ENCODE measurements at regions not wholly inside any gene's neighbourhood (a gene's known extent, or its start where the extent isn't known, plus 50 kb on each side); places are given as distances from the start of the nearest gene placed in this dataset.

GRCh38 chr6:105844275-105844883 lies 241.8 kb upstream of the PRDM1 start:
- no peak for DNase-seq

- DNase-seq: no peak
These were observed 246.9 kb upstream of the PRDM1 start for GRCh38 chr6:105839266-105839665.

- no peak for DNase-seq
These were observed 248.0 kb upstream of the PRDM1 start for GRCh38 chr6:105838171-105838570.

GRCh38 chr6:105836889-105837288 lies 249.2 kb upstream of the PRDM1 start:
- DNase-seq: no peak

DNA sequence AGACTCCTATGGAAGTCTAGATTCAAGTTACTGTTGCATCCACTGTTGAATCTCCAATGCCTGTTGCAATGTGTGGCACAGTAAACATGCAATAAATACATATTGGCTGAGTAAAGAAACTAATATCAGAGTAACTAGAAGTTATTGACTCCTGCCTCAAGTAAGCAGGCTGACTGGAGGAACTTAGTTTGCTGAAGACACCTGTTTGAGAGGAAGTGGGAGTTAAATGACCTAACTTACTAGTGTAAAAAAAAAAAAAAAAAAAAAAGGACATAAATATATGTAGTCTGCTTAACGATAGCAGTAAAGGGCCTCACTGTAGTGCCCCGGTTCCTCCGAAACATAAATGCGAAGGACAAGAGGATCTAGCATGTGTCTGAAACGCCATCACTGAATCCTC lies 249.8 kb upstream of the PRDM1 start:
- no peak for DNase-seq

GRCh38 chr6:105835373-105835772 lies 250.8 kb upstream of the PRDM1 start:
- DNase-seq: no peak

GRCh38 chr6:105833959-105834947 lies 251.9 kb upstream of the PRDM1 start:
- DNase-seq: no peak

DNA sequence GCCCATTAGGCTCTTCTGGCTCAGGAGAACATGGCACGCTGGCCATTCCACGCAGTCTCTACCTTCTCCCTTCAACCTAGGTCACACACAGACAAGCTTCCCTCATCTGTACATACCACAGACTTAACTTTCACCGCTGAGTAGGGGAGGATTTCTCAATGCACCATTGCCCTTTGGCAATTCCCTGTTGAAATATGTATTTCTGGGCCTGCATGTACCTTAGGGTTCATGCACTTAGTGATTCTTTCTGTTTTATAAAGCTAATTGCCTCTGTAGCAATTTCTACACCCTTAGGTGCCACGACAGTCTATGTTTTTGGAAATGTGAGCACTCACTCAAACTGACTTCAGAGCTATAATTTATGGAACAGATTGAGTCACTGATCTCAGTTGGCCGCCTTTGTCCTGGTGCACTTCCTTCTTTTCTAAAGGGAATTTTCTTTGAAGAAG lies 253.8 kb upstream of the PRDM1 start:
- DNase-seq: no peak

- DNase-seq: no peak
These were observed 254.6 kb upstream of the PRDM1 start for GRCh38 chr6:105831311-105832097.

GRCh38 chr6:105825210-105825609 lies 260.9 kb upstream of the PRDM1 start:
- DNase-seq: no peak

GRCh38 chr6:105824732-105825131 lies 261.4 kb upstream of the PRDM1 start:
- DNase-seq: no peak

DNA sequence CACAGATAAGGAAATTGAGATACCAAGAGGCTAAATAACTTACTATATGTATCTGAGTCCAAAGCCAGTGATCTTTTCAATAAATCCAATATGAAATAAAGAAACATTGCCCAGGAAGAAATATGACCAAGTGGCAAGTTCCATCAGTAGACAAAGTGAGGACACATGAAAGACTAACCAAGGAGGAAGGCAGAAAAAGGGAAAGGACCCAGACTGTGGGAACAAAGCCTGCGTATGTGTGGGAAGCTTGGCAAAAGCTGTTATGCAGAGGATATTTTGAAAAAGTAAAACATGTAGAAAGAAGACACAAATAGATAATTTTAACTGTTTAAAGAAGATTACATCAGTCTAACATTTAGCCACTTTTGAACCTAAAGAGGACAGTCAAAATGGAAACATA lies 264.4 kb upstream of the PRDM1 start:
- no peak for DNase-seq

- no peak for DNase-seq
These were observed 265.1 kb upstream of the PRDM1 start for GRCh38 chr6:105821027-105821426.

DNA sequence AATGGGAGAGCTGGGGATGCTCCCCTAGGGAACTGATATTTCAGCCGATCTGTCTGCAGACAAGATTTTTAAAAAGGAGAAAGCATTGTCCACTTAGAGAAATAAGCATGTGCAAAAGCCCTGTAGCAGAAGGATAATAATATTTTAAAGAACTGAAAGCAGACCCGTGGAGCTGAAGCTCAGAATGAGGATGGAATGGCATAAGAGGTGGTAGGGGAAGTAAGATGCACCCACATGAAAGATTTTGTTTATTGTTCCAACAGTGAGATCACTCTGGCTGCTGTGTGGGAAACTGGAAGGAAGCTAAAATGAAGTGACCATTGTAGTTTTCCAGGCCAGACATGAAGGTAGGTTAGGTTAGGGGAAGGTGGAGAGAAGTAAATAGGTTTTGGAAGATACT lies 266.4 kb upstream of the PRDM1 start:
- no peak for DNase-seq

- DNase-seq: no peak
These were observed 267.6 kb upstream of the PRDM1 start for GRCh38 chr6:105818505-105818904.

DNA sequence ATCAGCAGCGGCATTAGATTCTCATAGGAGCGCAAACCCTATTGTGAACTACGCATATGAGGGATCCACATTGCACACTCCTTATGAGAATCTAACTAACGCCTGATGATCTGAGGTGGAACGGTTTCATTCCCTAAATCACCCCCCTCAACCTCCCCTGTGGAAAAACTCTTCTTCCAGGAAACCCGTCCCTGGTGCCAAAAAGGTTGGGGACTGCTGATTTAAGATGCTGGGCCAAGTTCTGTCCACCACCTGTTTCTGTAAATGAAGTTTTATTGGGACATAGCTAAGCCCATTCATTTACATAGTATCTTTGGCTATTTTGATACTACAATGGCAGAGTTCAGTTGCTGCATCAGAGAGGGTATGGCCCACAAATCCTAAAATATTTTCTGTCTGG lies 268.2 kb upstream of the PRDM1 start:
- no peak for DNase-seq

DNA sequence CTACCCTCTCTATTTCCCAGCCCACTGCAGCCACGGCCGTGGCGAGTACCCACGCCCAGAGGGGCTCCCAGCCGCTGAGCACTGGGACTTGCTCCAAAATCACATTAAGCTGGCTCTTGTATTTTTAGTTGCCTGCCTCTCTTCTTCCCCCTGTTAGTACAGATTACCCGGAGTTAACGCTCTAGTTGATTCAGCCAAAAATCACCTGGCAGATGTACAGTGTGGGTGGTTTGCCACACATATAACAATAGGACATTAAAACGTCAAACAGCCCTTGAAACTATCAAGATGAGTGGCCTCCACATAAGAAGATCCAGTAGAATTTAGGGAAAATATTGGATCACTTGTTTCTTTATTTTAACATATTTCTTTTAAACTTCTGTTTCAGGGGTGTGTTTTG lies 268.8 kb upstream of the PRDM1 start:
- DNase-seq: no peak

DNA sequence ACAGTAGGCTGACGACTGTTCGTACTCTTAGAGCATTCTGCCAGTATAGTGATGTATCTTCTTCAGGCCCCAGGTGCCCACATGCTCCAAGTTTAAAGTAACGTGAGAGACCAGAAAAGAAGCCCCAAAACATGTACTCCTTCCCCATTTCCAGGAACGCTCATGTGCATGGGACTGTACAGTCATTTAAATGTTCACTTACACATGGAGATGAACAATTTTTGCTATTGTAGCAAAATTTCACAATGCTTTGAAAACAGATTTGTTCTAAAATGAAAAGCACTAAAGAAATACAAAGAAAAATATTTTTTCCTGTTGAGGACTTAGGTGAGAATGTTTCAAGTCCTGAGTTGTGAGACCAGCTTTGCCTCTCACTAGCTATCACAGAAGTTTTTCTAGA lies 269.3 kb upstream of the PRDM1 start:
- DNase-seq: no peak

GRCh38 chr6:105815661-105816555 lies 270.2 kb upstream of the PRDM1 start:
- DNase-seq: no peak

GRCh38 chr6:105814745-105815536 lies 271.2 kb upstream of the PRDM1 start:
- DNase-seq: no peak

DNA sequence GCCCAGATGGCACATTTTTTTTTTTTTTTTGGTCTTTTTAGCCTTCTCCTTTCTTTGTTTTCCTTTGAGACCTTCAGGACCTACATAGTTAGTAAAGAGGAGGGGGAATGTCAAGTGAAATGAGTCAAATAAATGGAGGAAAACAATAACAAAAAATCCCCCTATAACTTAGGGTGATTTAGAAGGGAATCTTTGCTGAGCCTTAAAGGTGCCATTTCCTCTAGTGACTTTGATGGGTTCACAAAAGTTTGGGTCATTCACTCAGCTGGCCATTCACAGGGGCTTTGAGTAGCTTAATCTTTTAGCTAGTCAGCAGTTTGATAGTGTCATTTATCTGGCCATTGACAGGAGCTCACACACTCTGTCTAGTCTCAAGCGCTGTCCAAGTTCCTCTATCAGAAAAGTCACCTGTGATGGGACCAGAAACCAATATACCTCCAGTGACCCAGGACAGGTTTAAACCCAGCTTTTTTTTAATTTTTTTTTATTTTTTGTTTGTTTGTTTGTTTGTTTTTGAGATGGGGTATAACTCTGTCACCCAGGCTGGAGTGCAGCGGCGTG lies 275.1 kb upstream of the PRDM1 start:
- no peak for DNase-seq
